Type B pancreatic cell (in vitro differentiated cells): ENCODE measurements at regions not wholly inside any gene's neighbourhood (a gene's known extent, or its start where the extent isn't known, plus 50 kb on each side); places are given as distances from the start of the nearest gene placed in this dataset.
"Not testable (repeated sequence)": the region's sequence is repeated elsewhere in the genome, so short reads cannot be mapped to it uniquely, and the experiment has no call there.

Experiments
- DNase-seq: peaks from one replicate; pipeline ENCODE4 v3.0.0; 2021; ENCODE audit warnings: mixed read lengths; ENCODE audit not compliant: unreplicated experiment; ENCODE audit errors: extremely low spot score
- H3K27ac Mint-ChIP-seq: 2 replicates; pipeline ENCODE4 v1.8.0; 2021; ENCODE audit warnings: mild to moderate bottlenecking, mixed read lengths
- H3K27me3 Mint-ChIP-seq: 2 replicates; pipeline ENCODE4 v1.8.0; 2021; ENCODE audit warnings: mixed read lengths
- H3K36me3 Mint-ChIP-seq: 2 replicates; pipeline ENCODE4 v1.8.0; 2021; ENCODE audit warnings: mixed read lengths
- H3K4me1 Mint-ChIP-seq: one replicate; pipeline ENCODE4 v1.8.0; 2021; ENCODE audit warnings: mixed read lengths; ENCODE audit not compliant: unreplicated experiment
- H3K4me3 Mint-ChIP-seq: 2 replicates; pipeline ENCODE4 v1.8.0; 2021; ENCODE audit warnings: mild to moderate bottlenecking, mixed read lengths
- H3K9me3 Mint-ChIP-seq: 2 replicates; pipeline ENCODE4 v1.8.0; 2021; ENCODE audit warnings: mixed read lengths
- CTCF ChIP-seq: fragments of 200-600 bp; sonication (generic); conservative IDR thresholded peaks from 2 replicates; pipeline ENCODE4 v1.5.0; 2021; ENCODE audit warnings: antibody characterized with exemption, mild to moderate bottlenecking

- Mint-ChIP-seq H3K27ac (no peak overlapping the region), H3K9me3 (no peaks in the 10 kb centered on the region), H3K36me3 (no peaks in the 10 kb centered on the region), H3K4me3 (no peak overlapping the region), H3K27me3 (peaks cover 46% of the 10 kb centered on the region), H3K4me1 (no peaks in the 10 kb centered on the region)
- no peak for TF ChIP-seq CTCF
- no peak for DNase-seq
These were observed 97.3 kb upstream of the PAXBP1 start for GRCh38 chr21:32868631-32869454.

GRCh38 chr21:32869459-32869858, 97.9 kb upstream of the PAXBP1 start:
- DNase-seq: no peak
- no peak overlapping the region for H3K4me3 Mint-ChIP-seq
- no peaks in the 10 kb centered on the region for H3K36me3 Mint-ChIP-seq
- no peak overlapping the region for H3K27ac Mint-ChIP-seq
- no peak for TF ChIP-seq CTCF
- peaks cover 46% of the 10 kb centered on the region for H3K27me3 Mint-ChIP-seq
- H3K9me3 Mint-ChIP-seq: no peaks in the 10 kb centered on the region
- H3K4me1 Mint-ChIP-seq: no peaks in the 10 kb centered on the region

GRCh38 chr21:32876426-32876825, 104.9 kb upstream of the PAXBP1 start:
- Mint-ChIP-seq H3K27me3 (peaks cover 27% of the 10 kb centered on the region), H3K4me1 (no peaks in the 10 kb centered on the region), H3K4me3 (no peak overlapping the region), H3K9me3 (no peaks in the 10 kb centered on the region), H3K27ac (no peak overlapping the region), H3K36me3 (no peaks in the 10 kb centered on the region)
- DNase-seq: no peak
- TF ChIP-seq CTCF: no peak

GRCh38 chr21:32877888-32878287, 106.3 kb upstream of the PAXBP1 start:
- not testable (repeated sequence) for H3K4me3 Mint-ChIP-seq, H3K27ac Mint-ChIP-seq, H3K4me1 Mint-ChIP-seq, H3K9me3 Mint-ChIP-seq, H3K36me3 Mint-ChIP-seq, DNase-seq
- H3K27me3 Mint-ChIP-seq: peaks cover 26% of the 10 kb centered on the region

DNA sequence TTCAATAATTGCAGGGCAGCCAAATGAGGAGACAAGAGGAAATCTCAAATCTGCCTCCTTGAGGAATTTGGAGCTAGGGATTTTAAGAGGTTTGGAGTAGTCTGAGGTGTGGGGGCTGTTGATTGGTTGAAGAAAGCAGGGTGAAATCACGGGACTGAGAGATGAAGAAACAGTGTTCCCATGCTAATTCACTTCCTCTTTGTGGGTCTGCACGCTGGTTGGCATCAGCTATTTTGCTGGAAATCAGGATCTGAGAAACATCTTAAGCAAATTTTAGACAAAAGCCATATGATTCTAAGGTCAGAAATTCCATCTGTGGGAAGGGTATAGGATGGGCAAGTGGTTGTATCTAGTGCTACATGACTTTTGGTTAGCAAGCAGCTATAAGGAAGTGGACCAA, 107.1 kb upstream of the PAXBP1 start:
- no peak for DNase-seq
- no peaks in the 10 kb centered on the region for H3K4me1 Mint-ChIP-seq

More for the DNA sequence above, 107.1 kb upstream of the PAXBP1 start:
- Mint-ChIP-seq H3K9me3 (no peaks in the 10 kb centered on the region), H3K27ac (no peak overlapping the region), H3K4me3 (no peak overlapping the region), H3K36me3 (no peaks in the 10 kb centered on the region), H3K27me3 (peaks cover 26% of the 10 kb centered on the region)
- no peak for TF ChIP-seq CTCF
